Keratinocyte (primary cell): ENCODE measurements at regions not wholly inside any gene's neighbourhood (a gene's known extent, or its start where the extent isn't known, plus 50 kb on each side); places are given as distances from the start of the nearest gene placed in this dataset.
"Not testable (repeated sequence)": the region's sequence is repeated elsewhere in the genome, so short reads cannot be mapped to it uniquely, and the experiment has no call there.

Experiments
- DNase-seq: peaks from one replicate; pipeline ENCODE4 v3.0.0-alpha.2; 2011; ENCODE audit warnings: low read depth, missing footprints, low spot score
- FAIRE-seq: peaks from 2 replicates; lab custom pipeline; 2011; peaks lifted over from hg19 to GRCh38; lab: Jason Lieb, UNC
- H2AFZ ChIP-seq: 2 replicates; pipeline ENCODE4 v1.6.0; 2012; ENCODE audit warnings: low read length, control low read depth, inconsistent platforms; ENCODE audit not compliant: control insufficient read depth
- H3K27ac ChIP-seq: 2 replicates; pipeline ENCODE4 v1.5.1; 2011; ENCODE audit warnings: low read length; ENCODE audit not compliant: control insufficient read depth, insufficient read depth
- H3K27me3 ChIP-seq: 3 replicates; pipeline ENCODE4 v1.6.0; 2011; ENCODE audit warnings: low read length; ENCODE audit not compliant: control insufficient read depth, insufficient read depth; ENCODE audit errors: extremely low read depth
- H3K36me3 ChIP-seq, 2 experiments: 2 replicates in 1 of 2; 3 replicates in 1 of 2; pipeline ENCODE4 v1.5.1; 2011; ENCODE audit warnings: low read length in 2 of 2, mild to moderate bottlenecking in 1 of 2; ENCODE audit not compliant: control insufficient read depth in 2 of 2, insufficient read depth in 2 of 2; ENCODE audit errors: extremely low read depth in 1 of 2
- H3K4me1 ChIP-seq: 3 replicates; pipeline ENCODE4 v1.5.1; 2011; ENCODE audit warnings: low read length; ENCODE audit not compliant: control insufficient read depth, insufficient read depth; ENCODE audit errors: extremely low read depth
- H3K4me2 ChIP-seq: 3 replicates; pipeline ENCODE4 v1.6.0; 2011; ENCODE audit warnings: low read depth, low read length; ENCODE audit not compliant: control insufficient read depth, insufficient read depth; ENCODE audit errors: extremely low read depth
- H3K4me3 ChIP-seq, 3 experiments: fragments of 200-600 bp in 1 of 3; sonication (generic) in 1 of 3; 2 replicates in 2 of 3; 3 replicates in 1 of 3; pipeline ENCODE4 v1.5.1; 2011 to 2016; ENCODE audit warnings: low read length in 3 of 3, mild to moderate bottlenecking in 3 of 3, control low read depth in 2 of 3, inconsistent platforms in 1 of 3, low read depth in 1 of 3, mixed read lengths in 1 of 3, mixed run types in 1 of 3, moderate library complexity in 1 of 3; ENCODE audit not compliant: control insufficient read depth in 2 of 3, insufficient read depth in 2 of 3; ENCODE audit errors: extremely low read depth in 1 of 3
- H3K79me2 ChIP-seq: 2 replicates; pipeline ENCODE4 v1.6.0; 2012; ENCODE audit warnings: low read length; ENCODE audit not compliant: control insufficient read depth, insufficient read depth
- H3K9ac ChIP-seq: 3 replicates; pipeline ENCODE4 v1.6.0; 2011; ENCODE audit warnings: low read length; ENCODE audit not compliant: control insufficient read depth, insufficient read depth; ENCODE audit errors: extremely low read depth
- H3K9me1 ChIP-seq: 3 replicates; pipeline ENCODE4 v1.6.0; 2011; ENCODE audit warnings: low read length; ENCODE audit not compliant: control insufficient read depth, insufficient read depth; ENCODE audit errors: extremely low read depth
- H3K9me3 ChIP-seq: 2 replicates; pipeline ENCODE4 v1.5.1; 2012; ENCODE audit warnings: low read depth, low read length; ENCODE audit not compliant: control insufficient read depth
- H4K20me1 ChIP-seq: 3 replicates; pipeline ENCODE4 v1.6.0; 2011; ENCODE audit warnings: low read length; ENCODE audit not compliant: control insufficient read depth, insufficient read depth; ENCODE audit errors: extremely low read depth
- CTCF ChIP-seq, 3 experiments: IDR thresholded peaks in 1 of 3; conservative IDR thresholded peaks in 1 of 3; optimal IDR thresholded peaks in 1 of 3; 2 replicates in 2 of 3; 3 replicates in 1 of 3; pipeline versions ENCODE3 to v1.5.1; 2011; ENCODE audit warnings: low read length in 3 of 3, mild to moderate bottlenecking in 3 of 3, moderate library complexity in 2 of 3, control low read depth in 1 of 3, inconsistent platforms in 1 of 3; ENCODE audit not compliant: insufficient read depth in 2 of 3; ENCODE audit errors: extremely low read depth in 1 of 3
- EZH2 ChIP-seq: IDR thresholded peaks from one replicate; pipeline ENCODE4 v1.6.1; 2012; ENCODE audit warnings: inconsistent platforms, mild to moderate bottlenecking, low read length, moderate library complexity
- dilution Hi-C: fragments of 300-500 bp; cut with MboI; formaldehyde crosslinking; loops from one replicate; pipeline ENCODE4 v1.7.0; 2020; ENCODE audit warnings: low sequenced_read_pairs; ENCODE audit not compliant: extremely low pct_ligation_motif_present

GRCh38 chr18:67770520-67770919 is 254.0 kb upstream of the DSEL start:
- Histone ChIP-seq H4K20me1 (no peaks in the 10 kb centered on the region), H3K27ac (no peak overlapping the region), H3K4me1 (peaks cover 9% of the 10 kb centered on the region), H3K27me3 (no peaks in the 10 kb centered on the region), H3K9me3 (no peaks in the 10 kb centered on the region), H3K36me3 (no peaks in the 10 kb centered on the region), H3K4me3 (no peak overlapping the region), H3K79me2 (no peaks in the 10 kb centered on the region), H3K9me1 (no peaks in the 10 kb centered on the region), H3K4me2 (no peak overlapping the region), H2AFZ (no peak overlapping the region), H3K9ac (no peak overlapping the region)
- dilution Hi-C loops: no loop called here
- FAIRE-seq: no peak
- DNase-seq: no peak
- TF ChIP-seq CTCF (optimal IDR thresholded peaks at IDR 0.05 in 1 of 3, IDR thresholded peaks at IDR 0.05 in 1 of 3, conservative IDR thresholded peaks at IDR 0.05 in 1 of 3; ENCODE audit: extremely low read depth in 1 of 3, insufficient read depth in 2 of 3, low read length in 3 of 3) (no peak), EZH2 (no peak)

GRCh38 chr18:67766930-67767329 is 250.4 kb upstream of the DSEL start:
- Histone ChIP-seq H3K4me3 (no peak overlapping the region), H3K9me3 (no peaks in the 10 kb centered on the region), H3K9ac (no peak overlapping the region), H3K4me1 (peaks cover 9% of the 10 kb centered on the region), H3K27ac (peak overlapping the region; percentile 44), H4K20me1 (no peaks in the 10 kb centered on the region), H3K27me3 (no peaks in the 10 kb centered on the region), H3K36me3 (no peaks in the 10 kb centered on the region), H3K79me2 (no peaks in the 10 kb centered on the region), H3K9me1 (no peaks in the 10 kb centered on the region), H3K4me2 (no peak overlapping the region), H2AFZ (no peak overlapping the region)
- FAIRE-seq (peak; percentile 85), DNase-seq (peak; percentile 32)
- TF ChIP-seq CTCF (optimal IDR thresholded peaks at IDR 0.05 in 1 of 3, IDR thresholded peaks at IDR 0.05 in 1 of 3, conservative IDR thresholded peaks at IDR 0.05 in 1 of 3; ENCODE audit: extremely low read depth in 1 of 3, insufficient read depth in 2 of 3, low read length in 3 of 3) (no peak), EZH2 (no peak)
- dilution Hi-C loops: no loop called here

GRCh38 chr18:67752211-67752610 is 235.7 kb upstream of the DSEL start:
- H3K9me3 ChIP-seq, FAIRE-seq, DNase-seq, H2AFZ ChIP-seq, H3K4me3 ChIP-seq, H3K27ac ChIP-seq, H3K36me3 ChIP-seq, H4K20me1 ChIP-seq, dilution Hi-C loops, H3K4me2 ChIP-seq, H3K9me1 ChIP-seq, H3K27me3 ChIP-seq, H3K79me2 ChIP-seq, H3K9ac ChIP-seq, H3K4me1 ChIP-seq: not testable (repeated sequence)
